Colonic mucosa (tissue), 4 donors: ENCODE measurements at regions not wholly inside any gene's neighbourhood (a gene's known extent, or its start where the extent isn't known, plus 50 kb on each side); places are given as distances from the start of the nearest gene placed in this dataset.

ENCODE experiments used
- DNase-seq: peaks from one replicate; pipeline ENCODE4 v3.0.0-alpha.2; 2020
- H3K27ac ChIP-seq: fragments of 200-600 bp; one replicate; pipeline ENCODE4 v1.8.0; 2021
- H3K27me3 ChIP-seq: fragments of 200-600 bp; one replicate; pipeline ENCODE4 v1.8.0; 2021
- H3K36me3 ChIP-seq: fragments of 200-600 bp; one replicate; pipeline ENCODE4 v1.8.0; 2021
- H3K4me1 ChIP-seq: fragments of 200-600 bp; one replicate; pipeline ENCODE4 v1.8.0; 2021; ENCODE audit warnings: mild to moderate bottlenecking
- H3K4me3 ChIP-seq: fragments of 200-600 bp; one replicate; pipeline ENCODE4 v1.8.0; 2021
- H3K9ac ChIP-seq, 2 donors: one replicate each; pipeline ENCODE4 v1.7.0; 2013; ENCODE audit warnings: control low read depth in 2 of 2, low read depth in 2 of 2, low read length in 2 of 2
- H3K9me3 ChIP-seq: fragments of 200-600 bp; one replicate; pipeline ENCODE4 v1.8.0; 2021
- intact Hi-C: fragments of 100-400 bp; cut with DNase I; formaldehyde crosslinking; loops from one replicate; pipeline ENCODE4 v1.14.1; 2022
- TF ChIP-seq, protein P1 (sequence below): fragments of 200-600 bp; IDR thresholded peaks from one replicate; pipeline ENCODE4 v1.8.0; 2022; ENCODE audit warnings: antibody characterized with exemption, mild to moderate bottlenecking
- donor health status: healthy.
- donor health status: DM: no; HTN: no; CAD: no.
- donor health status: DM: no; HTN: no; CAD: no.

GRCh38 chr9:71383308-71383940 lies 262.0 kb upstream of the TRPM3 start:
- H3K36me3 ChIP-seq = no peaks in the 10 kb centered on the region
- no peak overlapping the region for H3K27ac ChIP-seq
- intact Hi-C loops = no loop called here
- no peaks in the 10 kb centered on the region for H3K27me3 ChIP-seq
- H3K4me1 ChIP-seq = no peaks in the 10 kb centered on the region
- no peak for DNase-seq
- H3K9me3 ChIP-seq = no peaks in the 10 kb centered on the region
- TF ChIP-seq, protein P1, sequence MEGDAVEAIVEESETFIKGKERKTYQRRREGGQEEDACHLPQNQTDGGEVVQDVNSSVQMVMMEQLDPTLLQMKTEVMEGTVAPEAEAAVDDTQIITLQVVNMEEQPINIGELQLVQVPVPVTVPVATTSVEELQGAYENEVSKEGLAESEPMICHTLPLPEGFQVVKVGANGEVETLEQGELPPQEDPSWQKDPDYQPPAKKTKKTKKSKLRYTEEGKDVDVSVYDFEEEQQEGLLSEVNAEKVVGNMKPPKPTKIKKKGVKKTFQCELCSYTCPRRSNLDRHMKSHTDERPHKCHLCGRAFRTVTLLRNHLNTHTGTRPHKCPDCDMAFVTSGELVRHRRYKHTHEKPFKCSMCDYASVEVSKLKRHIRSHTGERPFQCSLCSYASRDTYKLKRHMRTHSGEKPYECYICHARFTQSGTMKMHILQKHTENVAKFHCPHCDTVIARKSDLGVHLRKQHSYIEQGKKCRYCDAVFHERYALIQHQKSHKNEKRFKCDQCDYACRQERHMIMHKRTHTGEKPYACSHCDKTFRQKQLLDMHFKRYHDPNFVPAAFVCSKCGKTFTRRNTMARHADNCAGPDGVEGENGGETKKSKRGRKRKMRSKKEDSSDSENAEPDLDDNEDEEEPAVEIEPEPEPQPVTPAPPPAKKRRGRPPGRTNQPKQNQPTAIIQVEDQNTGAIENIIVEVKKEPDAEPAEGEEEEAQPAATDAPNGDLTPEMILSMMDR = no peak
- no peak overlapping the region for H3K9ac ChIP-seq
- H3K4me3 ChIP-seq = no peak overlapping the region

DNA sequence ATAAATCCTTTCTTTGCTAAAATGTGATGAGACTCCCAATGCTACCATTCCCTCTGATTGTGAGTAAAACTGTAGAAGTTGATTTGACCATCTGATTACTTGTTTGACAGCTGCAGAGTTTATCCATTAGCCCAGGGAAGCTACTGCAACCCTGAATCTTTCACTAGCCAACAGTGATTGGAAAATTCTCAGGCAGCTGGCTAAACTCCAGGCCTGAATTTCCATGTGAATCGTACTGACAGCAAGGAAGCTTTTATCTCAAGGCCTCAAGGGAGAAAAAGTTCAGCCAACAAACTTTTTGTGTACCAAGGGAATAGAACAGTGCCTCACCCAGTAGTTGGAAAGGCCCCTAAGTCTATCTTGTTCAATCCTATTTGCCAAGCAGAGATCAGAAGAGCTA lies 246.7 kb upstream of the TRPM3 start:
- Histone ChIP-seq H3K36me3 (no peaks in the 10 kb centered on the region), H3K4me3 (no peak overlapping the region), H3K9ac (no peak overlapping the region), H3K4me1 (no peaks in the 10 kb centered on the region), H3K27ac (no peak overlapping the region), H3K9me3 (no peaks in the 10 kb centered on the region), H3K27me3 (no peaks in the 10 kb centered on the region)
- intact Hi-C loops = no loop called here
- DNase-seq = peak; percentile 66
- TF ChIP-seq, protein P1 = no peak

DNA sequence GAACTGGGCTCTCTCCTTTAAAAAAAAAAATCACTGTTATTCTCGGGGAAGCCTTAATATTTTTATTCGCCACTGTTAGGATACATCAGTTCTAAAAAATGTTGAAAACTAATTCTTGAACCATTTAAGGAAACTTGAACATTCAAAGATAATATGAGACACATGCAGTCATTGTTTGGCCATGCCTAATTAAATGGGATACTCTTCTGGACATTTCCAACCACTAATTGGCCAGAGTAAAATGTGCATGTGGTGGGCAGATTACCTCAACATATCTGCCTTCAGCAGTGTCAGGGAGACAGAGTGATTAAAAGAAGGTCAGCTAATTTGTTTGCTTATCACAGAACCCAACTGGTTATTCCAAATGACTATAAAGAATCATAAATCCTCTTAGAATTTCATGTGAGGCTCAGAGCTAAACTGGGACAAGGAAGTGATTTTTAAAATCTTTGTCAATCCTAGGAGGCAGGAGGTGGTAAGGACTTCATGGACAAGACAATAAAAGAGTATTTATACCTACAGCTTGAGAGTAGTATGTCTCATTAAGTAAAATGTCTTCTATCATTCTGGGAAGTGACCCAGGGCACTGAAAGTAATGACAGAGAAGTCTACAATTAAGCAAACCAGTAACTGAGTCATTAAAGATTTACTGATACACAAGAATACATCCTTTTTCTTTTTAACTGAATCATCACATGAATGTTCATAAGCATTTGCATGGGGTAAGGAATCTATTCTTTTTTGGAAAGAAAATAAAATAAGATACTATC lies 242.9 kb upstream of the TRPM3 start:
- no peaks in the 10 kb centered on the region for H3K27me3 ChIP-seq
- no peaks in the 10 kb centered on the region for H3K4me1 ChIP-seq
- H3K9ac ChIP-seq = no peak overlapping the region
- intact Hi-C loops = no loop called here
- TF ChIP-seq, protein P1 = no peak
- H3K9me3 ChIP-seq = no peaks in the 10 kb centered on the region
- no peaks in the 10 kb centered on the region for H3K36me3 ChIP-seq
- H3K27ac ChIP-seq = no peak overlapping the region
- no peak overlapping the region for H3K4me3 ChIP-seq
- no peak for DNase-seq

DNA sequence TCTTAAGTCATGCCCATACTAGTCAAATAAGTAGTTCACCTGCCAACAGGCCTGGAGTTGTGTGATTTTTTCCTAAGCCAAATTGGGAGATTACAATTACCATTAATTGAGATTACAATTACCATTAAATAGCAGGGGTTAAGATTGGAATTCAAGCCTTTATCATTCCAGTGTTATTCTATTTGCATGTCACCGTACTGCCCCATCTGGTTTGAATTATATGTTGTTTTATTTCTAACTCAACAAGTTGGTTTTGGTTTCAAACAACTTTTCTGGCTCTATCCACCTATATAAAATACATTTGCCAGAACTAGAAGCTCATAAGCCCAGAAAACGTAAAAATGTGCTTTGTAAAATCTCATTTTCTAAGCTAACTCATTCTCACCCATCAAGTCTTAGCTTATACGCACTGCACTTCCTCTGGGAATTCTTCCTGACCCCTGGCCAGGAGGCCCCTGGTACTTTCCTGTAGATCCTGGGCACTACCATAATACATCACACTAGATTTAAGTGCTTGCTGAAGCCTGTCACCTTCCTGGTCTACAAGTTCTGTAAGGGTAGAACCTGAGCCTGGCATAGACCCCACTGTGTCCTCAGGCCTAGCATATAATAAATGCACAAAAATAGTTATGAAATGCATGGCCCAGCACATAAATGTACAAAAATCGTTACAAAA lies 242.0 kb upstream of the TRPM3 start:
- Histone ChIP-seq H3K36me3 (no peaks in the 10 kb centered on the region), H3K9me3 (no peaks in the 10 kb centered on the region), H3K4me1 (no peaks in the 10 kb centered on the region), H3K4me3 (no peak overlapping the region), H3K27ac (no peak overlapping the region), H3K27me3 (no peaks in the 10 kb centered on the region), H3K9ac (no peak overlapping the region)
- DNase-seq = no peak
- intact Hi-C loops = no loop called here
- TF ChIP-seq, protein P1 = no peak

- no peaks in the 10 kb centered on the region for H3K27me3 ChIP-seq
- no peak overlapping the region for H3K4me3 ChIP-seq
- no peaks in the 10 kb centered on the region for H3K36me3 ChIP-seq
- H3K4me1 ChIP-seq = no peaks in the 10 kb centered on the region
- H3K9me3 ChIP-seq = no peaks in the 10 kb centered on the region
- intact Hi-C loops = no loop called here
- no peak overlapping the region for H3K9ac ChIP-seq
- DNase-seq = no peak
- H3K27ac ChIP-seq = no peak overlapping the region
- TF ChIP-seq, protein P1 = no peak
These were observed 239.9 kb upstream of the TRPM3 start for GRCh38 chr9:71361357-71361756.
